Cardiac muscle cell (in vitro differentiated cells and primary cell): ENCODE measurements at regions not wholly inside any gene's neighbourhood (a gene's known extent, or its start where the extent isn't known, plus 50 kb on each side); places are given as distances from the start of the nearest gene placed in this dataset.

ENCODE experiments used
- DNase-seq, 2 donors: peaks; one replicate each; pipeline versions ENCODE4 v3.0.0 to v3.0.0-alpha.2; 2010 to 2017; ENCODE audit warnings: low read depth in 1 of 2, low spot score in 1 of 2
- H3K27ac ChIP-seq: fragments of 200-600 bp; sonication (generic); 2 replicates; pipeline ENCODE4 v1.5.1; 2016
- H3K27me3 ChIP-seq: fragments of 200-600 bp; sonication (generic); 2 replicates; pipeline ENCODE4 v1.6.0; 2016; ENCODE audit warnings: control low read depth
- H3K36me3 ChIP-seq: fragments of 200-600 bp; sonication (generic); 2 replicates; pipeline ENCODE4 v1.5.1; 2016; ENCODE audit warnings: control low read depth
- H3K4me1 ChIP-seq: fragments of 200-600 bp; sonication (generic); 2 replicates; pipeline ENCODE4 v1.8.1; 2017; ENCODE audit warnings: low read depth, mild to moderate bottlenecking, mixed run types
- H3K4me3 ChIP-seq: fragments of 200-600 bp; sonication (generic); 2 replicates; pipeline ENCODE4 v1.5.1; 2016; ENCODE audit warnings: mild to moderate bottlenecking
- H3K9me3 ChIP-seq: fragments of 200-600 bp; sonication (generic); 2 replicates; pipeline ENCODE4 v1.5.1; 2017; ENCODE audit warnings: low read depth, mild to moderate bottlenecking, control low read depth
- TF ChIP-seq, protein P1 (sequence below): IDR thresholded peaks from 2 replicates; pipeline ENCODE4 v1.5.1; 2012; ENCODE audit warnings: low read depth, mild to moderate bottlenecking, low read length

DNA sequence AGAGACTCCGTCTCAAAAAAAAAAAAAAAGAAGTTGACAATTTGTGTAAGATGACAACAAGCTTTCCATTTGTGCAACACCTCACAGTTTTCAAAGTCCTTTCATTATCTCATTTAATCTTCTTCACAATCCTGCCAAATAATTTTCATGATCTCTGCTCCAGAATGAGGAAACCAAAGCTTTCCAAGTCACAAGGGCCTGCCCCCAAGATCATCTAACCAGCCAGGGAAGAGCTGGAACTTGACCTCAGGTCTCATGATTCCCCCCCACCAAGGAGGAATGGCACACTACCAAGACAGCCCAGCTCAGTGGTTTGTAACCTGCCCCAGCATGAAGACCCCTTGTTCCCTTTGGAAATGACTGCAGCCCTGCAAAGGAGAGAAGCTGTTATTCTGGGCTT lies 74.0 kb upstream of the PIM1 start:
- DNase-seq, result no peak
- no peak overlapping the region for H3K4me3 ChIP-seq
- H3K27ac ChIP-seq, result no peak overlapping the region
- no peaks in the 10 kb centered on the region for H3K36me3 ChIP-seq
- no peaks in the 10 kb centered on the region for H3K27me3 ChIP-seq
- TF ChIP-seq, protein P1, sequence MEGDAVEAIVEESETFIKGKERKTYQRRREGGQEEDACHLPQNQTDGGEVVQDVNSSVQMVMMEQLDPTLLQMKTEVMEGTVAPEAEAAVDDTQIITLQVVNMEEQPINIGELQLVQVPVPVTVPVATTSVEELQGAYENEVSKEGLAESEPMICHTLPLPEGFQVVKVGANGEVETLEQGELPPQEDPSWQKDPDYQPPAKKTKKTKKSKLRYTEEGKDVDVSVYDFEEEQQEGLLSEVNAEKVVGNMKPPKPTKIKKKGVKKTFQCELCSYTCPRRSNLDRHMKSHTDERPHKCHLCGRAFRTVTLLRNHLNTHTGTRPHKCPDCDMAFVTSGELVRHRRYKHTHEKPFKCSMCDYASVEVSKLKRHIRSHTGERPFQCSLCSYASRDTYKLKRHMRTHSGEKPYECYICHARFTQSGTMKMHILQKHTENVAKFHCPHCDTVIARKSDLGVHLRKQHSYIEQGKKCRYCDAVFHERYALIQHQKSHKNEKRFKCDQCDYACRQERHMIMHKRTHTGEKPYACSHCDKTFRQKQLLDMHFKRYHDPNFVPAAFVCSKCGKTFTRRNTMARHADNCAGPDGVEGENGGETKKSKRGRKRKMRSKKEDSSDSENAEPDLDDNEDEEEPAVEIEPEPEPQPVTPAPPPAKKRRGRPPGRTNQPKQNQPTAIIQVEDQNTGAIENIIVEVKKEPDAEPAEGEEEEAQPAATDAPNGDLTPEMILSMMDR, result no peak
- no peaks in the 10 kb centered on the region for H3K4me1 ChIP-seq
- H3K9me3 ChIP-seq, result no peaks in the 10 kb centered on the region

DNA sequence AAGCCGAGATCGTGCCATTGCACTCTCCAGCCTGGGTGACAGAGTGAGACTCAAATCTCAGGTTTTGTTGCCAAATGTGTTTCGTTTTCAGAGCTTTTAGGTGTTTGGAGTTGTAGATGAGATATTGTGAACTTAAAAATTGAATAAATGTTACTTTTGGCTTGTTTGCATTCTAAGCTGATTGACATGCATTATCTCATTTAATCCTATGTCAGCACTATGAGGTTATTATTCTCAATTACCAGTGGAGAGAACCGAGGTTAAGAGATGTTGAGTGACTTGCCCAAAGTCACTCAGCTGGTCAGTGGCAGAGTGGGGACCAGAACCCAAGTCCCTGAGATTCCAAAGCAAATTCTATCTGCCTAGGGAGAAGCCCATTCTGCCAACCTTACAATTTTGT lies 72.6 kb upstream of the PIM1 start:
- Histone ChIP-seq H3K36me3 (no peaks in the 10 kb centered on the region), H3K9me3 (no peaks in the 10 kb centered on the region), H3K27ac (no peak overlapping the region), H3K4me3 (no peak overlapping the region), H3K27me3 (no peaks in the 10 kb centered on the region), H3K4me1 (no peaks in the 10 kb centered on the region)
- no peak for DNase-seq
- TF ChIP-seq, protein P1, result no peak

DNA sequence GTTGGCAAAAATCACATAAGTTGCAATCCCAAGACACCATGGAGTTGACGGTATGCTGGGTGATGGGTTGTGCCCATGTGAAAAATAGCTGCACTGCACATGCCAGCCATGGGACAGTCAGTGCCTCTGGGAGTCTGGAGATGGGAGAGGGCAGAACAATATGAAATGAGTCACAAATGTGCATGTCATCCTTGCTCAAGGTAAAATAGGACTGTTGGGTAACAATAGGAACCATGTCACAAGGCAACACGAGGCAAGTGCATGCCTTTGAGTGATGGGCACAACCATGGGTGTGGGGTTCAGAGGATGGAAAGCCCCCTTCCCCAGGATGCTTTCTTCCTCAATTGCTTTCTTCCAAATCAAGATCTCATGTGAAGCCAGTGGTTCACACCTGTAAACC lies 70.5 kb upstream of the PIM1 start:
- no peaks in the 10 kb centered on the region for H3K27me3 ChIP-seq
- no peaks in the 10 kb centered on the region for H3K9me3 ChIP-seq
- TF ChIP-seq, protein P1, result no peak
- DNase-seq, result no peak
- H3K4me3 ChIP-seq, result no peak overlapping the region
- H3K36me3 ChIP-seq, result no peaks in the 10 kb centered on the region
- no peak overlapping the region for H3K27ac ChIP-seq
- H3K4me1 ChIP-seq, result peaks cover 17% of the 10 kb centered on the region

DNA sequence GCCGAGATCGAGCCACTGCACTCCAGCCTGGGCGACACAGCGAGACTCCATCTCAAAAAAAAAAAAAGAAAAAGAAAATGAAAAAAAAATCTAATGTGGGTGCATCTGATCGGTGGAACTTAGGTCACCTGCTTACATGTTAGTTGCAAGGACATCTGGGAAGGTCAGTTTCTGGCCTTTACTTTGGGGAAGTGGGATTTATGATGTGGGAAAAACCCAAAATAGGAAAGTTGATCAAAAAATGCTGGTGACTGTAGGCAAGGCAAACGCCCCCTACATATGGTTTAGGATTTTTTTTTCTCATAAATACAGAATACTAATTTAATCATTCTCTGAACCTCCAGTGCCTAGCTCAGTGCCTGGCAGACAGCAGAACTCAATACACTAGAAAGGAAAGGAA lies 69.2 kb upstream of the PIM1 start:
- Histone ChIP-seq H3K27ac (no peak overlapping the region), H3K4me1 (peaks cover 30% of the 10 kb centered on the region)
- DNase-seq, result no peak

DNA sequence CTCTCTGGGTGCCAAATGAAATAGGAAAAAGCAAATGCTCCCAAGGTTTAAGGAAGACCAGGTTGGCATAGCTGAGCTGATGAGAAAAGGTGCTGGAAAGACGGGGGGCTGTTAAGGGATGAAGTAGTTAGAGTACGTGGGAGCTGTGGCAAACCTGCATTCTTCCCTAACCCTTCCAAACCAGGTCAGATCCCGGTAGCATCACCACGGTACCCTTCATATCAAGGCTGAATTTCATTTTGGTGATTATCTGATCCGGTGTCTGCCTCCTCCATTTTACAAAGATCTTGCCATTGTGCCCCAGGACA lies 68.0 kb upstream of the PIM1 start:
- TF ChIP-seq, protein P1, result no peak
- peaks cover 32% of the 10 kb centered on the region for H3K4me1 ChIP-seq
- DNase-seq, result no peak
- no peaks in the 10 kb centered on the region for H3K27me3 ChIP-seq
- H3K27ac ChIP-seq, result peak overlapping the region; percentile 79
- H3K9me3 ChIP-seq, result no peaks in the 10 kb centered on the region
- H3K4me3 ChIP-seq, result peak overlapping the region; percentile 14
- H3K36me3 ChIP-seq, result no peaks in the 10 kb centered on the region

More for the DNA sequence above, 69.2 kb upstream of the PIM1 start:
- Histone ChIP-seq H3K4me3 (no peak overlapping the region), H3K27me3 (no peaks in the 10 kb centered on the region), H3K36me3 (no peaks in the 10 kb centered on the region), H3K9me3 (no peaks in the 10 kb centered on the region)
- TF ChIP-seq, protein P1, result no peak
